ENCODE measurements at regions not wholly inside any gene's neighbourhood (a gene's known extent, or its start where the extent isn't known, plus 50 kb on each side); places are given as distances from the start of the nearest gene placed in this dataset.
"Not testable (repeated sequence)": the region's sequence is repeated elsewhere in the genome, so short reads cannot be mapped to it uniquely, and the experiment has no call there.

DNA sequence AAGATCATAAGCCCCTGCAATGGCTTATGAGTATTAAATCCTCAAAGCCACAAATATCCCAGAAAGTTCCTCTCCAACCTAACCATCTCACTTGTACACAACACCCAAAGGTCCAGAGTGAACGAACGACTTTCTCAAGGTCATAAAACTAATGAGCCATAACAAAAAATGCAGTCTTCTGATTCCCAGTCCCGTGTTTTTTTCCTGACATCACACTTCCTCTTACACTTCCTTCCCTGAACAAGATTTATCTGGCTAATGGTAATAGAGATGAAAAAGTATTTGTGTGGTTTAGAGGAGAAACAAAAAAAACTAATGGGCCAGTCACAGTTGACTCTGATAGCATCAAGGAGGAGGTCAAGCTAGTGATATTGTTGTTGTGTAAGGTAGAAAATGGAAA is 99.5 kb upstream of the KLHL13 start:
- DNase-seq = no peak

DNA sequence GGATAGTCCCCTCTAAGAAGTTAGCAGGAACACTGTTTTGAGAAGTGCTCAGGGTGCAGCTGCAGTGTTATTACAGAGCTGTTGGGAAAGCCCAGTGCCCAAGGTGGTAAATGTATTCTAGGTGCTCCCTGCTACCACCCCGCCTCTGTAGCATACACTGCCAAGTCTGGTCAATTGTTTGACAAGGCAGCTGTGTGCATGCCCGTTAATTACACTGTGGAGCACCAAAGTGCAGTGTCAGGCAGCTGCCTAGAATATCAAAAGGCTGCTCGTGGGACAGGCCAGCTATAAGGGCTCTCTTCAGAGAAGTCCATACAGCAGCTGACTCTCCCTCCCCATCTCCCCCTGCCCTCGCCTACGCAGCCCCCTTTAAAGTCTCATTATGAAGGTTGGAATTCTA is 99.9 kb upstream of the KLHL13 start:
- peak; percentile 86 for DNase-seq

- DNase-seq = no peak
Measured at GRCh38 chrX:118218079-118218478, 101.5 kb upstream of the KLHL13 start.

GRCh38 chrX:118218940-118219339 is 102.3 kb upstream of the KLHL13 start:
- no peak for DNase-seq

GRCh38 chrX:118219866-118220265 is 103.3 kb upstream of the KLHL13 start:
- DNase-seq = no peak

DNA sequence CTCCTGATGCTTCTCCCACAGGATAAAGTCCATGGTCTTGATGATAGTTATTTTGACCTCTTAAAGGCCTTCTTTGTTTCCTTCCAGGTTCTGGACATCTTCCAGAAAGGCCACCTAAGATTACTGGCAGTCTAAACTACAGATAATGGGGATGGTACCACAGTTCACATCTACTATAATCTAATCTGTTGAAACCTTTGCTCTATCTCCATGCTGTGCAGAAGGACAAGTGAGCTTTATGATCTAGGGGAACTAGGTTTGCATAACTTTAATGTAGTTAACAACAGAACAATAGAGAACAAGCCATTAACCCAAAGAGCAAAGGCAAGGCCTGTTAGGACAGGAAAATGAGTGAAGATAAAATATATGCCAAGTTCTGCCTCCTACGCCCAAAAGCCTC is 103.9 kb upstream of the KLHL13 start:
- DNase-seq = no peak

GRCh38 chrX:118221270-118221669 is 104.7 kb upstream of the KLHL13 start:
- DNase-seq = no peak

GRCh38 chrX:118221733-118222132 is 105.1 kb upstream of the KLHL13 start:
- DNase-seq = no peak

DNA sequence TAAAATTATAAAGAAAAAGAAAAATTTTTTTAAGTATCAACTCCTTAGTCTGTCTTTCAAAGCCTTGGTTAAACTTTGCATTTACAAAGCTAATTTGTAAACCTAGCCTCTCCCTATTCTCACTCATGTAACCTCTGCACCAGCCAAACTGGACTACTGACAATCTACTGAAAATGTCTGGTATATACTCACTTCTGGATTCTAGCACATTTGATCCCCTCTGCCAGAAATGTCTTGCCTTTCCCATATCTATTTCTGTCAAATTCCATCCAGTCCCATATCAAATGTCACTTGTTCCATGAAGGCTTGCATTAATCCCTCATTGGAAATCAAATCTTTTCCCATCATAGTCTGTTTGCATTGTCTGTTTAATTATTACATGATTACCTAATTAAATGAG is 105.8 kb upstream of the KLHL13 start:
- no peak for DNase-seq

DNA sequence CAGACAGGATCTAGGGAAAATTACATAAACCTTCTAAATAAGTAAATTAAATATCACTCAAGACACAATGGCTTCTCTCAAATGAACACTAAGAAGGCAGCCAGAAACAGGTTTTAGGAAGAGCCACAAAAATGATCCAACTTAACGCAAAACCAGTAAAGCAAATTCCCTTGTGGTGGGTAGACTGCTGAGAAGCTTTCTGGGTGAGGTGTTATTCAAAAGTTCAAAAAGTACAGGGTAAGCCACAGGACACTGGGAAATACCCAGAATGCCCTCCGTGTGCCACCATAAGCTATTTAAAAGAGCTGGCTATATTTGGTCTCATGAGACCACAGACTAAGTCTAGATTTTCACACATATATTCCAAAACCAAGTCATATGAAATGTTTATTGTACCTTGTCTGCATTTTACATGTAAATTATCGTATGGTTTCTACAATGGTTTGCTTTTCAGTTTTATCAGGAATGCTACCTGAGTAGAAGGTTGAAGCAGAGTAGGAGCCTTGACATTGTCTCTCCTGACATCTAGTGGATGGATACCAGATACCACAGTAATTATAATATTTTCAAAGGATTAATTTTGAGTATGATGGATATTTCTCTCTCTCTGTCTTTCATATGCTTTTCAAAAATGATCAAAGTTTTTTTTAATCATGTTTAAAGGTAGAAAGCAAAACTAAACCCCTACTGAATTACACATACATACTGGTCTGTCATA is 109.3 kb upstream of the KLHL13 start:
- peak; percentile 15 for DNase-seq

DNA sequence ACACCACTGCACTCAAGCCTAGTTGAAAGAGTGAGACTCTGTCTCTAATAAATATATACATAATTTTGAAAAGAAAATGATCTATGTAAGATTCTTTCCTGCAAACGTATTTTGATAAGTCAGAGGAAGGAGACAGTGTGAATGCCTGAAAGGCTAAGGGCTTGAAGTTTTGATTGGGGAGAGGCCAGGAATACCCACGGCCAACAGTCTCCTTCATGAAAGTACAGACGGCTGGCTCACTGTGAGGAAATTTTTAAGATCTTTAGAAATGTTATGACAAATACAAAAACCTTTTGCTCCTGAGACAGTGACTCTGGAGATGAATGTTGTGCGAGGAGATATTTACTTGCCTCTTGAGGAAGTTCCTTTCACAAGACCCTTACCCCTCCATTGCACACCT is 111.4 kb upstream of the KLHL13 start:
- DNase-seq = no peak

DNA sequence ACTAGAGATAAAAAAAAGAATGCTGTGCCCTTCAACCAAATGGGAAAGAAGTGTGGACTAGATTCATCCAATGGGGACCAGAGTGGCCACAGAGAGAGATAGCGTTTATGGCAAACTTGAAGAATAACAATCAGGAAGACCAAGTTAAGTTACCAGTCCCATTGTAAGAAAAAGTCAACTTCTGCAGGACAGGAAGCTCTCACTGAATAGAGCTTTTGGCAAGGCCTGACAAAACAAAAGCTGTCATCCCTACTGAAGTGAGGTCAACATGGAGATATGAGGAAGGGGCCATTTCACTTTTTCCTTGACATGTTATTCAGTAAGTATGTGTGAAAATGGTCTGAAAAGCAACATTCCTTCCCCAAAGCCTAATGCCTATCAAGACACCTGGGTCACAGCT is 111.8 kb upstream of the KLHL13 start:
- DNase-seq = no peak

- DNase-seq = no peak
Measured at GRCh38 chrX:118231464-118231863, 114.4 kb upstream of the WDR44 start.

DNA sequence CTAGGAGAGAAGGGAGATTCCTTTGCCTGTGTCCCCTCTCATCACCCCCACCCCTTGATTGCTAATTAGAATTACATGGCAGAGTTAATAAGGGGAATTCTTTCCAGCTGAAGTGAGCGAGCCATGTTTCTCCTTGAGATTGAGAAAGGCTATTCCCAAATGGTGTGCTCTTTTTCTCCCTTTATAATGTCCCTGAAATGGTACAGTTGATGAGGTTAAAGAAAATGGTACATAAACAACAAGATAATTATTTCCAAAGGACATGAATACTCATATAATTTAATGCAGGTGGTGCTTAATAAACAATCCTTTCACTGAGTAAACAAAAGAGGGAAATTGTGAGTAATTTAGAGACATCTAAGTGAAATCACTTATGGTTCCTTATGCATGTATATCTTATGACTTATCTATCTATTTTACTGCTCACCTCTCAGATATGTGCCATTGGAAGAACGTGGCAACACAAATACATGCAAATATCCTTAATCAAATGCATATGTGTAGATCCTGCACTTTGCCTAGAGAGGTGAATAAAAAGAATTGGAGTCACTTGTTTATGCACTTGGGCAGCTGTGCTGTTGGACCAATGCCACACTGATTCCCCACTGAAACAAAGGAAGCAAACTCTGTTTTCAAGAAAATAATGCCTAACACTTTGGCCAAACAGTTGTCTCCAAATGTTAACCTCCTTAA is 106.6 kb upstream of the WDR44 start:
- no peak for DNase-seq

- no peak for DNase-seq
Measured at GRCh38 chrX:118239913-118240698, 105.8 kb upstream of the WDR44 start.

- DNase-seq = not testable (repeated sequence)
Measured at GRCh38 chrX:118246961-118247360, 98.9 kb upstream of the WDR44 start.

DNA sequence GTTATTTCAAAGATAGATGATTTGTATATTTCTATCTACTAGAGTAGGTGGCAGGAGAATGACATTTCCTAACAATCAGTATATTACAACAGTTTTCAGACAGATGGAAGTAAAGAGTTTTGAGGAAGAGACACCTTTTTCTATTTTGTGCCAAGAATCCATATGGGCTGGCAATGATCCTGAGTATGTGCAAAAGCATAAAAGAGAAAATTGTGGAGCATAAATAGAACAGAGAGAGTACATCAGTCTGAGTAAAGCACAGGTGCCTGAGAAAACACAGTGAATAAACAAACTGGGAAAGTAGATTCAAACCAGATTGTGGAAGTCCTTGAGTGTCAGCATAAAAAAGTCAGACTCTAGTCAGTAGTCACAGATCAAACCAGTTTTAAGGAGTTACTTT is 96.8 kb upstream of the WDR44 start:
- DNase-seq = no peak

DNA sequence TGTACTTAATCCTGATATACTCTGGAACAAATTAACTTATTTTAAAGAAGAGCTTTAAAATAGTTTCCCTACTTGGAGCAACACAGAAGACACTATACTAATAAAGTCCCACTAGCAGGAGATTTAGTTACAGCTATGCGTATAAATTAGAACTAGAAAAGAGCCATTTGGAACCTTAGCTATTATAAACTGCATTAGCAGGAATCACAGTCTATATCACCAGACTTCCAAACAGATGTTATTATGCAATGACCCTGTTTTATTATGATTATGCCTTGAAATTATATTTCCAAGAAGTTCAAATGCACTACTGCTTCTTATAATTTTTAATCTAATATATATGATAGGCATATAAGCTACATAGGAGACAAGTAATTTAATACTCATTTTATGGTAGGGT is 95.5 kb upstream of the WDR44 start:
- DNase-seq = no peak

DNA sequence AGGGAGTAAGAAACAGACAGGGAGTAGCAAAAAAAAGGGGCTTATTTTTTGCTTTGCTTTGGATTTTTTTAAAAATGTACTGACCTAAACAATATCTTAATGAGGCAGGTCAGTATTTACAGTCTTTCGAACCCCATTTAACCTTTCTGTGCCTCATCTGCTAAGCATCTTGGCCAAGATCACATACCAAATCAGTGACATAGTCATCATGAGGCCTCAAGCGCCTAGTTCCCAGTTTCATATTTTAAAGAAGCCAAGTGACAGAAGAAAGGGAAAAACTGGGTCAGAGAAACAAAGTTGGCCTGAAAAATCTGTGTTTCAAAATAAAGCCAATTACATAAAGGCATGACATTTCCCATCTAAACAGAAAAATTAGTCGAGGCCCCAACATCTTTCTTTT is 94.6 kb upstream of the WDR44 start:
- DNase-seq = no peak

DNA sequence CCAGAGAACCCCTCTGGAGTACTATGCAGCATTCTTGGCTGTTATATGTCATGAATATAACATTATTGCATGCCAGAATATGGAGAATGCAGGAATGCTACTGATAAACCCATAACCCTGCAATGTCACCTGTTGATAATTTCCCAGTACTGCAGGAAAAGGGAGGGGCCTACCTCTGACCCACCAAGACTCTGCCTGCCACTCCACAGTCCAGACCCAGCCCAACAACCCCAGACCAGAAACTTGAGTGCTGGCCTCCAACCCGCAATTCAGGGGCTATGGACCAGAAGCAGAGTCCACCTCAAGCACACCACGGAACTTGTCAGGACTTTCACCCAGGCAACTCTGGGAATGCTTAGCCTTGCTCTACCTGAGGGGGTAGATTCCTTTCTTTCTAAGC is 92.9 kb upstream of the WDR44 start:
- DNase-seq = no peak

DNA sequence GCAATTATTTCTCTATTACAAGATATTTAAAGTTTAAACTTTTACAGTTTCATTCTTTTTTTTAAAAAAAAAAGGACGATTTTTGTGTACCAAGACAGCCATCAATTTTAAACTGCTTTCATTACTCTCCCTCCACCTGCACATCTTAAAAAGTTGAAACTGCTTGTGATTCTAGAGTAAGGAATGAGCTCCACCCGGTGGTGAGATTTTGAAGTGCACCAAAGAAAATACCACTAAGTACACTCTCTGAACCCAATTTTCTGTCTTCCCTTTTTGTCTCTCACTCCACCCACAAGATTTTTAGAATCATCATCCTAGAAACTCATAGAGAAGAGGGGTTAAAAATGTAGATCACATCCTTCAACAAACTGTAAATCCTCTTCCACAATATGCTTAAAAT is 91.3 kb upstream of the WDR44 start:
- DNase-seq = peak; percentile 48

DNA sequence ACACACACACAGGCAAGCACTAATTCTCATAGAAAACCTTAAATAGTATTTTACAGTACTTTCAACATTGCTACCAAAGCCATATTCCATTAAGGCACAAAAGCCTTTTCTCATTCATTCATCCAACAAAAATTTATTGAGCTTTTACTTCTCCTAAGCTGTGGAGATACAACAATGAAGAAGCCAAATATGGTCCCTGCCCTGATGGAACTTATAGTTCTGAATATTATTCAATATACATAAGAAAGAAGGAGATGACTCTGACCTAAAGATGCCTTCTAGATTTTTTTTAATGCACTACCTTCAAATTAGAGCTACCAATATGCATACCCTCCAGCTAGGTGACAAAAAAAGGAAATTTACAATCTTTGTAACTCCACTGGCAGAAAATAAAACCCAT is 90.0 kb upstream of the WDR44 start:
- DNase-seq = no peak

DNA sequence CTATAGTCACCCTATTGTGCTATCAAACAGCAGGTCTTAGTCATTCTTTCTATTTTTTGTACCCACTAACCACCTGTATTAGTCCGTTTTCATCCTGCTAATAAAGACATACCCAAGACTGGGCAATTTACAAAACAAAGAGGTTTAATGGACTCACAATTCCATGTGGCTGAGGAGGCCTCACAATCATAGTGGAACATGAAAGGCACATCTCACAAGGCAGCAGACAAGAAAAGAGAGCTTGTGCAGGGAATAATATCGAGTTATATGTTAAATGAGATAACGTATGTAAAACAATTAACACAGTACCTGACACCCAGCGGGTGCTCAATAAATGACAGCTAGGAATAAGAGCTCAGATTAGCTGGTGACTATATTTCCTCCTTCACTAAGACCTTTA is 88.1 kb upstream of the WDR44 start:
- no peak for DNase-seq

GRCh38 chrX:118259213-118259612 is 86.7 kb upstream of the WDR44 start:
- no peak for DNase-seq

All from NCI-H774 (cell line).